Gastrocnemius medialis (tissue), 4 donors: ENCODE measurements at regions not wholly inside any gene's neighbourhood (a gene's known extent, or its start where the extent isn't known, plus 50 kb on each side); places are given as distances from the start of the nearest gene placed in this dataset.
"Not testable (repeated sequence)": the region's sequence is repeated elsewhere in the genome, so short reads cannot be mapped to it uniquely, and the experiment has no call there.

Experiments
- ATAC-seq, 2 donors: fragments of 150-250 bp; one replicate each; pipeline ENCODE4 v1.9.1; 2016
- DNase-seq, 2 donors: peaks; one replicate each; pipeline ENCODE4 v3.0.0-alpha.2; 2019
- H3K27ac ChIP-seq, 4 donors: fragments of 200-600 bp; sonication (generic); 1 replicate in 1 of 4; 2 replicates in 3 of 4; pipeline ENCODE4 v1.5.1; 2016 to 2018; ENCODE audit warnings: mild to moderate bottlenecking in 2 of 4, moderate library complexity in 1 of 4
- H3K27me3 ChIP-seq, 3 donors: fragments of 200-600 bp; sonication (generic) in 2 of 3; 1 replicate in 1 of 3; 2 replicates in 2 of 3; pipeline versions ENCODE4 v1.5.1 to v1.6.0; 2016 to 2019; ENCODE audit warnings: mild to moderate bottlenecking in 1 of 3, moderate library complexity in 1 of 3
- H3K36me3 ChIP-seq, 2 donors: fragments of 200-600 bp; sonication (generic) in 1 of 2; one replicate each; pipeline ENCODE4 v1.5.1; 2017 to 2018
- H3K4me1 ChIP-seq, 2 donors: fragments of 200-600 bp; sonication (generic) in 1 of 2; one replicate each; pipeline ENCODE4 v1.5.1; 2016 to 2017; ENCODE audit warnings: mild to moderate bottlenecking in 2 of 2
- H3K4me3 ChIP-seq, 4 donors: fragments of 200-600 bp; sonication (generic) in 3 of 4; 1 replicate in 1 of 4; 2 replicates in 3 of 4; pipeline ENCODE4 v1.5.1; 2016 to 2019; ENCODE audit warnings: mild to moderate bottlenecking in 2 of 4
- H3K9me3 ChIP-seq, 3 donors: fragments of 200-600 bp; sonication (generic) in 2 of 3; 1 replicate in 1 of 3; 2 replicates in 2 of 3; pipeline ENCODE4 v1.5.1; 2016 to 2019
- CTCF ChIP-seq, 5 experiments: fragments of 450-650 bp in 3 of 5; fragments of 200-600 bp in 2 of 5; sonication (generic) in 2 of 5; IDR thresholded peaks in 4 of 5; conservative IDR thresholded peaks in 1 of 5; 1 replicate in 4 of 5; 2 replicates in 1 of 5; pipeline ENCODE4 v1.5.1; 2016 to 2019; ENCODE audit warnings: antibody characterized with exemption in 5 of 5, mild to moderate bottlenecking in 3 of 5, moderate library complexity in 3 of 5
- POLR2A ChIP-seq, 2 donors: fragments of 450-650 bp; IDR thresholded peaks; one replicate each; pipeline ENCODE4 v1.6.1; 2017; ENCODE audit warnings: antibody characterized with exemption in 2 of 2, mild to moderate bottlenecking in 2 of 2, moderate library complexity in 2 of 2
- in situ Hi-C, 4 donors: fragments of 200-750 bp; cut with MboI; loops; one replicate each; pipeline versions ENCODE4 v1.15.0 to v1.8.0; 2017; ENCODE audit warnings: low sequenced_read_pairs in 4 of 4
- intact Hi-C: fragments of 100-400 bp; cut with DNase I; formaldehyde crosslinking; loops from one replicate; pipeline ENCODE4 v1.15.1; 2023; ENCODE audit warnings: low total_unique reads

GRCh38 chr5:131107128-131107527 lies 57.9 kb downstream of the HINT1 start:
- no peaks in the 10 kb centered on the region for H3K4me1 ChIP-seq
- ATAC-seq = no peak
- TF ChIP-seq CTCF (IDR thresholded peaks at IDR 0.05 in 4 of 5, conservative IDR thresholded peaks at IDR 0.05 in 1 of 5) = no peak
- no peak for TF ChIP-seq POLR2A (IDR thresholded peaks at IDR 0.05)
- no peak overlapping the region for H3K27ac ChIP-seq
- H3K9me3 ChIP-seq = no peaks in the 10 kb centered on the region
- intact Hi-C loops = no loop called here
- DNase-seq = no peak
- H3K36me3 ChIP-seq = no peaks in the 10 kb centered on the region
- H3K4me3 ChIP-seq = no peak overlapping the region
- no peaks in the 10 kb centered on the region for H3K27me3 ChIP-seq
- in situ Hi-C loops = loop anchor here in 2 of 4 donors (25.0 kb wide), 2 partner anchors 1195 to 1220 kb away; partner anchors contain the start of gene CHSY3 (in 1 of the 2)

GRCh38 chr5:131104169-131104808 lies 60.8 kb downstream of the HINT1 start:
- TF ChIP-seq CTCF (IDR thresholded peaks at IDR 0.05 in 4 of 5, conservative IDR thresholded peaks at IDR 0.05 in 1 of 5) = no peak
- no peak for TF ChIP-seq POLR2A (IDR thresholded peaks at IDR 0.05)
- H3K27me3 ChIP-seq = no peaks in the 10 kb centered on the region
- no peaks in the 10 kb centered on the region for H3K4me1 ChIP-seq
- no peak overlapping the region for H3K27ac ChIP-seq
- DNase-seq (no peak), ATAC-seq (no peak)
- intact Hi-C loops = no loop called here
- no peaks in the 10 kb centered on the region for H3K36me3 ChIP-seq
- no peak overlapping the region for H3K4me3 ChIP-seq
- H3K9me3 ChIP-seq = no peaks in the 10 kb centered on the region
- in situ Hi-C loops = loop anchor here in 2 of 4 donors (25.0 kb wide), 2 partner anchors 1192 to 1217 kb away; partner anchors contain the start of gene CHSY3 (in 1 of the 2)

DNA sequence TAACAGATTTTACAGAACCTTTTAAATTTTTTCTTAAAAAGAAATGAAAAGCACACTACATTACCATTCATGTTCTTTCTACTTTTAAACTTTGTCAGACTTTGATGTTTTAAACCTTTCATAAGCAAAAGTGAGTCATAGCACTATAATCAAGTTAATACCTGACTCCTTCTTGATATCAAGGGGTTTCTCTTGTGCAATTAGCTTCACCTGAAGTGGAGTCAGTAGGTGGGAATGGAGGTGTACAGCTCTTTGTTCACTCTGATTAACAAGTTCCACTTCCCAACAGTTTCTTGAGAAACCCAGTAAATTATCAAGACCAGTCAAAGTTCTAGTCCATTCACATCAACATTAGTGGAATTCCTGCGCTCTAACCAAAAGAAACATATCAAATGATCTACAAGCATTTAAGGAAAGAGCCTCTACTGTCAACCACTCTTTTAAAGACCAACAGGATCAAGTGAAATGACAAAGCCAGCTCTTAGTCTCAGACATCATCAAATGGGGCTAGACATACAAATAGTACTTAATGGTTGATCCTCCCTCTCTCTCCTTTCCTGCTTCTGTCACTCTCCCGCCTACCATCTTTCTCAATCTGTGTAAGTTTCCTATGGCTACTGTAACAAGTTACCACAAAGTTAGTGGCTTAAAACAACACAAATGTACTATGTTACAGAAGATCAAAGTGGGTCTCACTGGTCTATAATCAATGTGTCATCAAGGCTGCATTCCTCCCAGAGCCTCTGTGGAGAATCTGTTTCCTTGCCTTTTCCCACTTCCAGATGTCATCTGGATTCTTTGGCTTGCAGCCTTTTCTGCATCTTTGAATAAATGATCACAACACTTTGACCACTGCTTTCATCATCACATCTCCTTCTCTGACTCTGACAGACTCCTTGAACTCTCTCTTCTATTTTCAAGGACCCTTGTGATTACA lies 68.0 kb downstream of the HINT1 start:
- peaks cover 0 to 3% (median 0%) of the 10 kb centered on the region in 3 donors for H3K27me3 ChIP-seq
- intact Hi-C loops = no loop called here
- no peaks in the 10 kb centered on the region for H3K36me3 ChIP-seq
- no peak overlapping the region for H3K4me3 ChIP-seq
- no peaks in the 10 kb centered on the region for H3K4me1 ChIP-seq
- TF ChIP-seq CTCF (IDR thresholded peaks at IDR 0.05 in 4 of 5, conservative IDR thresholded peaks at IDR 0.05 in 1 of 5) = no peak
- no peak for TF ChIP-seq POLR2A (IDR thresholded peaks at IDR 0.05)
- no peaks in the 10 kb centered on the region for H3K9me3 ChIP-seq
- DNase-seq = no peak
- ATAC-seq = no peak
- in situ Hi-C loops = no loop called here
- H3K27ac ChIP-seq = no peak overlapping the region

GRCh38 chr5:131095561-131095960 lies 69.5 kb downstream of the HINT1 start:
- H3K4me1 ChIP-seq, H3K9me3 ChIP-seq, H3K4me3 ChIP-seq, DNase-seq, in situ Hi-C loops, intact Hi-C loops, H3K27ac ChIP-seq, H3K36me3 ChIP-seq, ATAC-seq, H3K27me3 ChIP-seq: not testable (repeated sequence)

DNA sequence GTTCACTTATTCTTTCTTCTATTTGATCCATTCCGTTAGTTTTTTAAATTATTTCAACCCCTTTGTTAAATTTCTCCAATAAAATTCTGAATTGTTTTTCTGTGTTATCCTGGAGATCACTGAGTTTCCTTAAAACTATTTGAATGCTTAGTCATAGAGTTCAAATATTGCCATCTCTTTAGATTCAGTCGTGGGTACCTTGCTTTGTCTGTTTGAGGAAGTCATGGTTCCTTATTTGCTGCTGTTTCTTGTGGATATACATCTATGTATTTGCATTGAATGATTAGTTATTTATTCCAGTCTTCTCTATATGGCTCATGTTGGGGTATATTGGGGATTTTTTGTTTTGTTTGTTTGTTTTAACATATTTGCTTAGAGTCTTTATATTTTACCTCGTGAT lies 80.6 kb downstream of the HINT1 start:
- in situ Hi-C loops = no loop called here
- Histone ChIP-seq H3K36me3 (no peaks in the 10 kb centered on the region), H3K4me3 (no peak overlapping the region), H3K9me3 (no peaks in the 10 kb centered on the region), H3K4me1 (no peaks in the 10 kb centered on the region), H3K27ac (no peak overlapping the region), H3K27me3 (no peaks in the 10 kb centered on the region)
- TF ChIP-seq POLR2A (IDR thresholded peaks at IDR 0.05) (no peak), CTCF (IDR thresholded peaks at IDR 0.05 in 4 of 5, conservative IDR thresholded peaks at IDR 0.05 in 1 of 5) (no peak)
- no peak for DNase-seq
- intact Hi-C loops = no loop called here
- ATAC-seq = no peak
